DND-41 (cell line): ENCODE measurements at regions not wholly inside any gene's neighbourhood (a gene's known extent, or its start where the extent isn't known, plus 50 kb on each side); places are given as distances from the start of the nearest gene placed in this dataset.

Experiments used
- ATAC-seq: fragments of 200-7000 bp; cut with Tn5 transposase; 3 replicates; pipeline ENCODE4 v1.9.1; 2021; ENCODE audit warnings: low read depth; ENCODE audit not compliant: insufficient read depth
- DNase-seq: peaks from one replicate; pipeline ENCODE4 v3.0.0-alpha.2; 2020
- H2AFZ ChIP-seq: 2 replicates; pipeline ENCODE4 v1.6.0; 2012; ENCODE audit warnings: low read depth, low read length
- H3K27ac ChIP-seq: 2 replicates; pipeline ENCODE4 v1.5.1; 2012; ENCODE audit warnings: low read length, inconsistent platforms
- H3K27me3 ChIP-seq: fragments of 200-600 bp; sonication (generic); 2 replicates; pipeline ENCODE4 v1.6.0; 2012; ENCODE audit warnings: low read length, mild to moderate bottlenecking, inconsistent platforms; ENCODE audit not compliant: insufficient read depth, poor library complexity
- H3K36me3 ChIP-seq: 2 replicates; pipeline ENCODE4 v1.5.1; 2012; ENCODE audit warnings: low read length, inconsistent platforms; ENCODE audit not compliant: insufficient read depth
- H3K4me1 ChIP-seq: 2 replicates; pipeline ENCODE4 v1.5.1; 2012; ENCODE audit warnings: mild to moderate bottlenecking, low read length; ENCODE audit not compliant: insufficient read depth
- H3K4me2 ChIP-seq: 2 replicates; pipeline ENCODE4 v1.6.0; 2012; ENCODE audit warnings: mild to moderate bottlenecking, moderate library complexity, low read length, inconsistent platforms; ENCODE audit not compliant: insufficient read depth
- H3K4me3 ChIP-seq, 2 experiments: fragments of 200-600 bp in 1 of 2; shearing (Covaris generic) in 1 of 2; 2 replicates each; pipeline ENCODE4 v1.5.1; 2012 to 2016; ENCODE audit warnings: inconsistent platforms in 2 of 2, low read length in 2 of 2, mild to moderate bottlenecking in 2 of 2, low read depth in 1 of 2, moderate library complexity in 1 of 2
- H3K79me2 ChIP-seq: 2 replicates; pipeline ENCODE4 v1.6.0; 2012; ENCODE audit warnings: low read length, inconsistent platforms; ENCODE audit not compliant: insufficient read depth
- H3K9ac ChIP-seq: 2 replicates; pipeline ENCODE4 v1.6.0; 2012; ENCODE audit warnings: low read depth, mild to moderate bottlenecking, inconsistent platforms, low read length, moderate library complexity
- H3K9me3 ChIP-seq: 2 replicates; pipeline ENCODE4 v1.5.1; 2012; ENCODE audit warnings: low read length, moderate library complexity, mild to moderate bottlenecking, inconsistent platforms; ENCODE audit not compliant: insufficient read depth, severe bottlenecking
- H4K20me1 ChIP-seq: 2 replicates; pipeline ENCODE4 v1.6.0; 2012; ENCODE audit warnings: low read length; ENCODE audit not compliant: insufficient read depth
- CTCF ChIP-seq: IDR thresholded peaks from 2 replicates; pipeline ENCODE4 v1.5.1; 2012; ENCODE audit warnings: borderline replicate concordance, low read length, moderate library complexity, mild to moderate bottlenecking; ENCODE audit not compliant: poor library complexity, severe bottlenecking; ENCODE audit errors: extremely low read depth
- EZH2 ChIP-seq: IDR thresholded peaks from 3 replicates; pipeline ENCODE4 v1.6.1; 2012; ENCODE audit warnings: borderline replicate concordance, low read depth, mild to moderate bottlenecking, moderate library complexity, low read length, inconsistent platforms; ENCODE audit not compliant: severe bottlenecking

GRCh38 chr3:164498917-164499316 lies 579.4 kb downstream of the SI start:
- Histone ChIP-seq H3K9me3 (no peaks in the 10 kb centered on the region), H3K27ac (no peak overlapping the region), H2AFZ (no peak overlapping the region), H3K4me2 (no peak overlapping the region), H4K20me1 (no peaks in the 10 kb centered on the region), H3K9ac (no peak overlapping the region), H3K4me3 (no peak overlapping the region), H3K4me1 (no peaks in the 10 kb centered on the region), H3K79me2 (no peaks in the 10 kb centered on the region), H3K36me3 (no peaks in the 10 kb centered on the region), H3K27me3 (no peaks in the 10 kb centered on the region)
- ATAC-seq (no peak), DNase-seq (no peak)
- TF ChIP-seq CTCF = no peak
- no peak for TF ChIP-seq EZH2

- TF ChIP-seq CTCF (no peak), EZH2 (no peak)
- no peaks in the 10 kb centered on the region for H3K79me2 ChIP-seq
- no peak overlapping the region for H2AFZ ChIP-seq
- H3K27me3 ChIP-seq = no peaks in the 10 kb centered on the region
- no peak overlapping the region for H3K9ac ChIP-seq
- no peaks in the 10 kb centered on the region for H3K4me1 ChIP-seq
- no peak overlapping the region for H3K27ac ChIP-seq
- H3K4me2 ChIP-seq = no peak overlapping the region
- H4K20me1 ChIP-seq = no peaks in the 10 kb centered on the region
- H3K4me3 ChIP-seq = no peak overlapping the region
- no peak for ATAC-seq
- H3K36me3 ChIP-seq = no peaks in the 10 kb centered on the region
- DNase-seq = no peak
- H3K9me3 ChIP-seq = no peaks in the 10 kb centered on the region
Measured at GRCh38 chr3:164488893-164489292, 589.4 kb downstream of the SI start.

- Histone ChIP-seq H3K9ac (no peak overlapping the region), H3K79me2 (no peaks in the 10 kb centered on the region), H3K36me3 (no peaks in the 10 kb centered on the region), H3K9me3 (no peaks in the 10 kb centered on the region), H3K27ac (no peak overlapping the region), H3K4me3 (no peak overlapping the region), H3K4me2 (no peak overlapping the region), H2AFZ (no peak overlapping the region), H4K20me1 (no peaks in the 10 kb centered on the region), H3K4me1 (no peaks in the 10 kb centered on the region), H3K27me3 (no peaks in the 10 kb centered on the region)
- TF ChIP-seq EZH2 = no peak
- TF ChIP-seq CTCF = no peak
- ATAC-seq (no peak), DNase-seq (no peak)
Measured at GRCh38 chr3:164486150-164486549, 592.1 kb downstream of the SI start.

GRCh38 chr3:164479978-164480377 lies 598.3 kb downstream of the SI start:
- Histone ChIP-seq H3K4me2 (no peak overlapping the region), H3K4me3 (no peak overlapping the region), H3K79me2 (no peaks in the 10 kb centered on the region), H2AFZ (no peak overlapping the region), H3K27ac (no peak overlapping the region), H4K20me1 (no peaks in the 10 kb centered on the region), H3K36me3 (no peaks in the 10 kb centered on the region), H3K9ac (no peak overlapping the region), H3K27me3 (no peaks in the 10 kb centered on the region), H3K4me1 (no peaks in the 10 kb centered on the region), H3K9me3 (no peaks in the 10 kb centered on the region)
- ATAC-seq (no peak), DNase-seq (no peak)
- TF ChIP-seq EZH2 (no peak), CTCF (no peak)
